Left ventricle myocardium superior (tissue), 1 donor: ENCODE measurements at regions not wholly inside any gene's neighbourhood (a gene's known extent, or its start where the extent isn't known, plus 50 kb on each side); places are given as distances from the start of the nearest gene placed in this dataset.
"Not testable (repeated sequence)": the region's sequence is repeated elsewhere in the genome, so short reads cannot be mapped to it uniquely, and the experiment has no call there.

Experiments used
- ATAC-seq: fragments of 200-7000 bp; cut with Tn5 transposase; one replicate; pipeline ENCODE4 v1.9.1; 2020; ENCODE audit warnings: mild to moderate bottlenecking, moderate library complexity
- DNase-seq: peaks from one replicate; pipeline ENCODE4 v3.0.0-alpha.2; 2020
- intact Hi-C: fragments of 100-400 bp; cut with micrococcal nuclease; formaldehyde crosslinking; loops from one replicate; pipeline ENCODE4 v1.11.0; 2022
- donor health status: DM: no; HTN: yes; CAD: no; lungs with severe emphysema.

DNA sequence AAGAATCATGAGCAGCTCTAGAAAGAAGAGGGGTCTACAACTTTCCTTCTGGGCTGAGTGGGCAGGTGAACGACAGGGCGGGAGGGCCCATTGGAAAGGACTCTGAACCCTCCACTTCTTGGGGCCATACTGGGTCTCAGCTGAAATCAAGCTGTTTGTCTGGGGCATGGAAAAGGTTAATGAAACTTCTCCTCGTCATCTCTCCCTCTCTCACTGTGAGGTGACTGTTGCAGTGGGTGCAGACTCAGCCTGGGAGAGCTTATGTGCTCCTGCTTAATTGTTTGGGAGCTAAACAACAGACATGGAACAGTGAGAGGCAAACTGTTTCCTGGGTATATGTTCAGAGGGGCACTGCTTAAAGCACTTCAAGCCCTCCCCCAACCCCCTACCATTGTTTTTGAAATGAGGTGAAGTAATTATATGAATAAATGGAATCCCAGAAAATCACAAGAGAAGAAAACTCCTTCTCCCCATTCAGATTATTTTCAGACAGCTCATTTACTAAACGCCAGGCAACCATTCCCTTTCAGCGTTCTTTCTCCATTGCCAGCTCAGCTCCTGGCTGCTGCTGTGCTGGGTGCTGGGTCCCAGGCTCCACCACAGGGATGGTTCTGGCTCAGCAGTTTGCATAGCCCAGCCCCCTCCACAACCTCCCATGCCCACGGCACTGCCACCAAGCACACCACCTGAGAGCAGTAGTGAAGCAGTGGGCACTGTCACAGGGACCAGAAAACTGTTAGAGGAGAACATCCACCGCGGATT, 444.9 kb upstream of the TBL1XR1 start:
- intact Hi-C loops, result no loop called here
- ATAC-seq (no peak), DNase-seq (no peak)

GRCh38 chr3:177642804-177643125, 445.5 kb upstream of the TBL1XR1 start:
- DNase-seq, result no peak
- no peak for ATAC-seq
- intact Hi-C loops, result no loop called here

GRCh38 chr3:177646749-177647148, 449.5 kb upstream of the TBL1XR1 start:
- ATAC-seq, result no peak
- intact Hi-C loops, result no loop called here

GRCh38 chr3:177647341-177647740, 450.1 kb upstream of the TBL1XR1 start:
- intact Hi-C loops, result no loop called here
- ATAC-seq (no peak), DNase-seq (no peak)

More at GRCh38 chr3:177646749-177647148, 449.5 kb upstream of the TBL1XR1 start:
- no peak for DNase-seq

GRCh38 chr3:177647876-177648275, 450.6 kb upstream of the TBL1XR1 start:
- DNase-seq, result no peak
- ATAC-seq, result no peak
- intact Hi-C loops, result no loop called here

- DNase-seq, result no peak
- intact Hi-C loops, result no loop called here
- ATAC-seq, result peak; percentile 88
These were observed 455.4 kb upstream of the TBL1XR1 start for GRCh38 chr3:177652556-177653291.

- DNase-seq (no peak), ATAC-seq (no peak)
- intact Hi-C loops, result no loop called here
These were observed 460.0 kb upstream of the TBL1XR1 start for GRCh38 chr3:177657243-177657642.

DNA sequence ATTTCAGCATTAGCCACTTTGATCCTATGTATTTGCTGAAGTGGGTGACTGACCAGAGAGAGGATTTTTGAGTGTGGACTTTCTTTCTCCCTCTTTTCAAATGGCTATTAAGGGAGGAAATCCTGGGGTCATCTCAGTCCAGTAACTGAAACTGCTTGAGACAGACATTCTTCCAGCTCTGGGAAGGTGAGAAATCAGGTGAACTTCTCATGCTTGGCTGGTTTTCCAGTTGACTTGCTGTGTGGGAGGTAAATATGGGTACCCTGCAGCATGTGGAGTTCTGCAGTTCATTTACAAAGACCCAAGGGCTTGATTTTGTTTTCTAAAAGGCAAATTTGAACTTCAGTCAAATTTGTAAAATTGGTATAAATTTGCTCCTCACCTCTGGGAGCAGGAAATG, 461.1 kb upstream of the TBL1XR1 start:
- no peak for DNase-seq
- intact Hi-C loops, result no loop called here
- no peak for ATAC-seq

GRCh38 chr3:177664380-177665103, 467.3 kb upstream of the TBL1XR1 start:
- DNase-seq, intact Hi-C loops, ATAC-seq: not testable (repeated sequence)

DNA sequence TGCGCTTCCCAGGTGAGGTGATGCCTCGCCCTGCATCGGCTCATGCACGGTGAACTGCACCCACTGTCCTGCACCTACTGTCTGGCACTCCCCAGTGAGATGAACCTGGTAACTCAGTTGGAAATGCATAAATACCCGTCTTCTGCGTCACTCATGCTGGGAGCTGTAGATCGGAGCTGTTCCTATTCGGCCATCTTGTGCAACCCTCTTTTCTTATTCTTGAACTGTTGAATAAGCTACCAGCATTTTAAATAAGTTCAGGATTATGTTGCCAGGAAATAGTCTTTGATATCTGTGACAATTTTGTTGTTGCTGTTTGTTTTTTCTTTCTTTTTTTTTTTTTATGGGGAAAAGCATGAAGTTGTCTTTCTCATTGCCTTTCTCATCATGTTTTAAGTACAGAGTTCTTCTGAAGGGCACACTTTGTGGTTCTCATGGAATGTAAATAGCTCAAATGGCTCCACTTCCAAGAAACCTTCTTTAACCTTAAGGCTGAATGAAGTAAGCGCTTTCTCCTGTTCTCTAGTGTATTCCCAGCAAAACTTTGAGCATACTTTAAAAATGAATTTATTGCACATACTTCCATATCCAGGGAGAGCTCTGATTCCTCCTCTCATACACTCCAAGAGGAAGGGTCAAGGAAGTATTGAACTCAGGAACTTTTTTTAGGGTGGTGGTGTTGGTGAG, 468.0 kb upstream of the TBL1XR1 start:
- no peak for ATAC-seq
- DNase-seq, result no peak
- intact Hi-C loops, result no loop called here

GRCh38 chr3:177672252-177672911, 475.1 kb upstream of the TBL1XR1 start:
- ATAC-seq (no peak), DNase-seq (no peak)
- intact Hi-C loops, result no loop called here

GRCh38 chr3:177673112-177673914, 476.0 kb upstream of the TBL1XR1 start:
- no peak for DNase-seq
- ATAC-seq, result peak; percentile 70
- intact Hi-C loops, result no loop called here

- ATAC-seq, result no peak
- intact Hi-C loops, result no loop called here
- DNase-seq, result no peak
These were observed 476.9 kb upstream of the TBL1XR1 start for GRCh38 chr3:177674186-177674585.

DNA sequence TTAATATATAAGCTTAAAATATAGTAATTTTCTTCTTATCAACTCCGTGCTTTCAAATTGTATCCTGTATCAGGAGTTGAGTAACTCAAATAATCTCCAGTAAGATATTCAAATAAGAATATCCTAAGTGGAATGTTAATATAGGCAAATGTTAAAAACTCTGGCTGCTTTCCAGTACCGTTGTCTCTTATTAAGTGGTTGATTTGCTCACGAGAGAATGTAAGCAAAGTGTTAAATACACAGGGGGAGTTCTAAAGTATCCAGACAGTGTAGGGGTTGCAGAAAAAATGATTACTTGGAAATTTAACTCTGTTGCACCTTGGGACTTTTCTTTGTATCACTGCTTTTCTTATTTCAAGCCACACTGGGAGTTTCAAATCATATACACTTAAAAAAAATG, 478.9 kb upstream of the TBL1XR1 start:
- no peak for DNase-seq
- ATAC-seq, result no peak
- intact Hi-C loops, result no loop called here

- intact Hi-C loops, result no loop called here
- ATAC-seq, result no peak
These were observed 479.8 kb upstream of the TBL1XR1 start for GRCh38 chr3:177676947-177677587.

GRCh38 chr3:177679568-177680471, 482.5 kb upstream of the TBL1XR1 start:
- DNase-seq (no peak), ATAC-seq (peak; percentile 37)
- intact Hi-C loops, result no loop called here

More at GRCh38 chr3:177676947-177677587, 479.8 kb upstream of the TBL1XR1 start:
- DNase-seq, result no peak

GRCh38 chr3:177680472-177680821, 483.2 kb upstream of the TBL1XR1 start:
- intact Hi-C loops, result no loop called here
- DNase-seq, result no peak
- ATAC-seq, result no peak
